22Rv1 (cell line): ENCODE measurements at regions not wholly inside any gene's neighbourhood (a gene's known extent, or its start where the extent isn't known, plus 50 kb on each side); places are given as distances from the start of the nearest gene placed in this dataset.

Source experiments
- ZFX ChIP-seq: fragments of 450-650 bp; IDR thresholded peaks from 2 replicates; pipeline ENCODE4 v1.6.1; 2017; ENCODE audit warnings: antibody characterized with exemption, borderline replicate concordance
- TF ChIP-seq, protein P1 (sequence below): fragments of 450-650 bp; IDR thresholded peaks from 2 replicates; pipeline ENCODE4 v1.5.1; 2017; ENCODE audit warnings: mild to moderate bottlenecking

GRCh38 chr14:86462193-86462753 is 932.3 kb downstream of the FLRT2 start:
- TF ChIP-seq, protein P1, sequence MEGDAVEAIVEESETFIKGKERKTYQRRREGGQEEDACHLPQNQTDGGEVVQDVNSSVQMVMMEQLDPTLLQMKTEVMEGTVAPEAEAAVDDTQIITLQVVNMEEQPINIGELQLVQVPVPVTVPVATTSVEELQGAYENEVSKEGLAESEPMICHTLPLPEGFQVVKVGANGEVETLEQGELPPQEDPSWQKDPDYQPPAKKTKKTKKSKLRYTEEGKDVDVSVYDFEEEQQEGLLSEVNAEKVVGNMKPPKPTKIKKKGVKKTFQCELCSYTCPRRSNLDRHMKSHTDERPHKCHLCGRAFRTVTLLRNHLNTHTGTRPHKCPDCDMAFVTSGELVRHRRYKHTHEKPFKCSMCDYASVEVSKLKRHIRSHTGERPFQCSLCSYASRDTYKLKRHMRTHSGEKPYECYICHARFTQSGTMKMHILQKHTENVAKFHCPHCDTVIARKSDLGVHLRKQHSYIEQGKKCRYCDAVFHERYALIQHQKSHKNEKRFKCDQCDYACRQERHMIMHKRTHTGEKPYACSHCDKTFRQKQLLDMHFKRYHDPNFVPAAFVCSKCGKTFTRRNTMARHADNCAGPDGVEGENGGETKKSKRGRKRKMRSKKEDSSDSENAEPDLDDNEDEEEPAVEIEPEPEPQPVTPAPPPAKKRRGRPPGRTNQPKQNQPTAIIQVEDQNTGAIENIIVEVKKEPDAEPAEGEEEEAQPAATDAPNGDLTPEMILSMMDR = peak; percentile 73
- TF ChIP-seq ZFX = no peak
